Fibroblast of lung (primary cell): ENCODE measurements at regions not wholly inside any gene's neighbourhood (a gene's known extent, or its start where the extent isn't known, plus 50 kb on each side); places are given as distances from the start of the nearest gene placed in this dataset.

Experiments
- CTCF ChIP-seq, 2 donors: IDR thresholded peaks in 1 of 2; conservative IDR thresholded peaks in 1 of 2; 1 replicate in 1 of 2; 2 replicates in 1 of 2; pipeline ENCODE4 v1.5.1; 2011 to 2012; ENCODE audit warnings: low read length in 2 of 2, control low read depth in 1 of 2, inconsistent platforms in 1 of 2, low read depth in 1 of 2, mild to moderate bottlenecking in 1 of 2
- EZH2 ChIP-seq: IDR thresholded peaks from 2 replicates; pipeline ENCODE4 v1.5.1; 2012; ENCODE audit warnings: low read length, control low read depth, mild to moderate bottlenecking; ENCODE audit errors: missing control alignments

GRCh38 chr4:137735561-137736104 is 203.3 kb upstream of the PCDH18 start:
- TF ChIP-seq EZH2 = no peak
- TF ChIP-seq CTCF (conservative IDR thresholded peaks at IDR 0.05 in 1 of 2, IDR thresholded peaks at IDR 0.05 in 1 of 2; ENCODE audit: low read depth in 1 of 2, low read length in 2 of 2) = no peak
